Gastrocnemius medialis (tissue), 4 donors: ENCODE measurements at regions not wholly inside any gene's neighbourhood (a gene's known extent, or its start where the extent isn't known, plus 50 kb on each side); places are given as distances from the start of the nearest gene placed in this dataset.

ENCODE experiments used
- ATAC-seq, 2 donors: fragments of 150-250 bp; one replicate each; pipeline ENCODE4 v1.9.1; 2016
- DNase-seq, 2 donors: peaks; one replicate each; pipeline ENCODE4 v3.0.0-alpha.2; 2019
- H3K27ac ChIP-seq, 4 donors: fragments of 200-600 bp; sonication (generic); 1 replicate in 1 of 4; 2 replicates in 3 of 4; pipeline ENCODE4 v1.5.1; 2016 to 2018; ENCODE audit warnings: mild to moderate bottlenecking in 2 of 4, moderate library complexity in 1 of 4
- H3K27me3 ChIP-seq, 3 donors: fragments of 200-600 bp; sonication (generic) in 2 of 3; 1 replicate in 1 of 3; 2 replicates in 2 of 3; pipeline versions ENCODE4 v1.5.1 to v1.6.0; 2016 to 2019; ENCODE audit warnings: mild to moderate bottlenecking in 1 of 3, moderate library complexity in 1 of 3
- H3K36me3 ChIP-seq, 2 donors: fragments of 200-600 bp; sonication (generic) in 1 of 2; one replicate each; pipeline ENCODE4 v1.5.1; 2017 to 2018
- H3K4me1 ChIP-seq, 2 donors: fragments of 200-600 bp; sonication (generic) in 1 of 2; one replicate each; pipeline ENCODE4 v1.5.1; 2016 to 2017; ENCODE audit warnings: mild to moderate bottlenecking in 2 of 2
- H3K4me3 ChIP-seq, 4 donors: fragments of 200-600 bp; sonication (generic) in 3 of 4; 1 replicate in 1 of 4; 2 replicates in 3 of 4; pipeline ENCODE4 v1.5.1; 2016 to 2019; ENCODE audit warnings: mild to moderate bottlenecking in 2 of 4
- H3K9me3 ChIP-seq, 3 donors: fragments of 200-600 bp; sonication (generic) in 2 of 3; 1 replicate in 1 of 3; 2 replicates in 2 of 3; pipeline ENCODE4 v1.5.1; 2016 to 2019
- CTCF ChIP-seq, 5 experiments: fragments of 450-650 bp in 3 of 5; fragments of 200-600 bp in 2 of 5; sonication (generic) in 2 of 5; IDR thresholded peaks in 4 of 5; conservative IDR thresholded peaks in 1 of 5; 1 replicate in 4 of 5; 2 replicates in 1 of 5; pipeline ENCODE4 v1.5.1; 2016 to 2019; ENCODE audit warnings: antibody characterized with exemption in 5 of 5, mild to moderate bottlenecking in 3 of 5, moderate library complexity in 3 of 5
- POLR2A ChIP-seq, 2 donors: fragments of 450-650 bp; IDR thresholded peaks; one replicate each; pipeline ENCODE4 v1.6.1; 2017; ENCODE audit warnings: antibody characterized with exemption in 2 of 2, mild to moderate bottlenecking in 2 of 2, moderate library complexity in 2 of 2
- in situ Hi-C, 4 donors: fragments of 200-750 bp; cut with MboI; loops; one replicate each; pipeline versions ENCODE4 v1.15.0 to v1.8.0; 2017; ENCODE audit warnings: low sequenced_read_pairs in 4 of 4
- intact Hi-C: fragments of 100-400 bp; cut with DNase I; formaldehyde crosslinking; loops from one replicate; pipeline ENCODE4 v1.15.1; 2023; ENCODE audit warnings: low total_unique reads

DNA sequence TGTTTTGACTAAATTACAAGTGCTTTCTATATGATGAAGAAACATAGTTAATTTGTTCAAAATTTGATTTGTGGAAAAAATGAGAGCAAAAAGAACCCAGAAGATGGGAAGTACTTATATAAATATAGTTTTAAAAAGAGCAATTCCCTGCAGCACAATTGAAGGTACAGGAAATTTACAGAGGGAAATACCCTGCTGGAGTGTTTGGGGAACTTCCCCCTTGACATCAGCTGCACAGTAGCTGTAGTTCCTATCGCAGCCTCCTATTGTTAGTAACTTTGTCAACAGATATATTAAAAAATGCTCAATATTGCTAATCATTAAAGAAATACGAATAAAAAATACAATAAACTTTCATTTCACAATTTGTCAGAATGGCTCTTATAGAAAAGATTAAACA is 1118.8 kb upstream of the ZEB2 start:
- Histone ChIP-seq H3K9me3 (no peaks in the 10 kb centered on the region), H3K27me3 (no peaks in the 10 kb centered on the region), H3K4me3 (no peak overlapping the region), H3K36me3 (no peaks in the 10 kb centered on the region), H3K4me1 (no peaks in the 10 kb centered on the region), H3K27ac (no peak overlapping the region)
- TF ChIP-seq POLR2A (IDR thresholded peaks at IDR 0.05) (no peak), CTCF (IDR thresholded peaks at IDR 0.05 in 4 of 5, conservative IDR thresholded peaks at IDR 0.05 in 1 of 5) (no peak)
- ATAC-seq = no peak
- in situ Hi-C loops (no loop called here), intact Hi-C loops (no loop called here)
- DNase-seq = no peak

DNA sequence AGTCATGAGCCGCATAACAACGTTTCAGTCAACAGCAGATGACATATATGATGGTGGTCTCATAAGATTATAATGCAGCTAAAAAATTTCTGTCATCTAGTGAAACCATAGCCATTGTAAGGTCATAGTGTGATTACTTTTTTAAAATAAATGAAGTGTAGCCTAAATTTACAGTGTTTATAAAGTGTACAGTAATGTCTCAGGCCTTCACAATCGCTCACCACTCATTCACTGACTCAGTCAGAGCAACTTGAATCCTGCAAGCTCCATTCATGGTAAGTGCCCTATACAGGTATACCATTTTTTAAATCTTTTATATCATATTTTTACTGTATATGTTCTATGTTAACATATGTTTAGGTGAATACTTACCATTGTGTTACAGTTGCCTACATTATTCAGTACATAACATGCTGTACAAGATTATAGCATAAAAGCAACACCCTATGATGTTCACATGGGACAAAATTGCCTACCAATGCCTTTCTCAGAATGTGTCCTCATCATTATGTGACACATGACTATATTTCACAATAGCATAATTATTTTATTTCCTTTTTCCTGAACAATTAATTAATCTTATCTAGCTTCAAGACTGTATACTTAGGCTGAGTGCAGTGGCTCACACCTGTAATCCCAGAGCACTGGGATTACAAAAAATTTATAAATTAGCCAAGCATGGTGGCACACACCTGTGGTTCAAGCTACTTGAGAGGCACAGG is 1115.9 kb upstream of the ZEB2 start:
- Histone ChIP-seq H3K27ac (no peak overlapping the region), H3K4me1 (no peaks in the 10 kb centered on the region), H3K36me3 (no peaks in the 10 kb centered on the region), H3K4me3 (no peak overlapping the region), H3K9me3 (no peaks in the 10 kb centered on the region), H3K27me3 (no peaks in the 10 kb centered on the region)
- no peak for TF ChIP-seq CTCF (IDR thresholded peaks at IDR 0.05 in 4 of 5, conservative IDR thresholded peaks at IDR 0.05 in 1 of 5)
- no peak for TF ChIP-seq POLR2A (IDR thresholded peaks at IDR 0.05)
- intact Hi-C loops = no loop called here
- no peak for DNase-seq
- no peak for ATAC-seq
- in situ Hi-C loops = no loop called here

DNA sequence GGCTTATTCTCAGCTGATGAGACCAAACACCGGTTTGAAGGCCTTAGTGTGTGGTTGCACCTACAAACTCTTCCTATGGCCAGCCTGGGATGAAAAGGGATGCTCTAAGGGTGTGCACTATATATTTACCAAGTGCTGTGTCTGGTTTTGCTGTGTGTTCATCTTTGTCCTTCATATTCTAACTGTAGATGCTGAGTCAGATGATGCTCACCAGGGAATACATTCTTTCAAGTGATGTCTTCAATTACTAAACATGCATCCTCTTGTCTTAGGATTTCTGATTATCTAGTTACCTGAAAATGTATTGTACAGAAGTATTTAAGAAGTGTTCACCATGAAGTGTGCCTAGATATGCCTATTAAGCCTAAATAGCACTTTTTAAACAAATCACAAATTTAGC is 1111.6 kb upstream of the ZEB2 start:
- DNase-seq (no peak), ATAC-seq (no peak)
- no peak overlapping the region for H3K27ac ChIP-seq
- no peaks in the 10 kb centered on the region for H3K36me3 ChIP-seq
- no peaks in the 10 kb centered on the region for H3K4me1 ChIP-seq
- intact Hi-C loops = no loop called here
- H3K4me3 ChIP-seq = no peak overlapping the region
- in situ Hi-C loops = no loop called here
- no peaks in the 10 kb centered on the region for H3K9me3 ChIP-seq
- TF ChIP-seq CTCF (IDR thresholded peaks at IDR 0.05 in 4 of 5, conservative IDR thresholded peaks at IDR 0.05 in 1 of 5) (no peak), POLR2A (IDR thresholded peaks at IDR 0.05) (no peak)
- no peaks in the 10 kb centered on the region for H3K27me3 ChIP-seq

DNA sequence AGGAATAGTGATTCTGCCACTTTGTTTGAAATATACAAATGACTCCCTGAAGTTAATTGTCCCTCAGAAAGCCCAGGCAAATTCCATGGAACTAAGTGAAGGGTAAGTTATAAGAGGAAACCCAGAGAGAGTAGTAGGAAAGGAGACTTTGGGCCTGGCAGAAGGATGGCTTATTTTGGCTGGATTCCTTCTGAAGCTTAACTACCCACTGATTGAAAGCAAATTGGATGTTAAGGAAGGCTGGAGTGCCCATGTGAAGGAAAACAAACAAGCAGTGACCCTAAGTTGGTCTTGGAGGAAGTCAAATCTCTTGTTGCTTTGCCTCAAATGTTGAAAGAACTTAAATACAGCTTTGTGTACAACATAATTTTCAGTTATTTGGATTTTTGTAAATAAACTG is 1106.4 kb upstream of the ZEB2 start:
- H3K27ac ChIP-seq = no peak overlapping the region
- DNase-seq (no peak), ATAC-seq (no peak)
- H3K4me3 ChIP-seq = no peak overlapping the region
- no peaks in the 10 kb centered on the region for H3K9me3 ChIP-seq
- intact Hi-C loops = no loop called here
- TF ChIP-seq CTCF (IDR thresholded peaks at IDR 0.05 in 4 of 5, conservative IDR thresholded peaks at IDR 0.05 in 1 of 5) (no peak), POLR2A (IDR thresholded peaks at IDR 0.05) (no peak)
- H3K4me1 ChIP-seq = no peaks in the 10 kb centered on the region
- H3K27me3 ChIP-seq = no peaks in the 10 kb centered on the region
- in situ Hi-C loops = no loop called here
- no peaks in the 10 kb centered on the region for H3K36me3 ChIP-seq

DNA sequence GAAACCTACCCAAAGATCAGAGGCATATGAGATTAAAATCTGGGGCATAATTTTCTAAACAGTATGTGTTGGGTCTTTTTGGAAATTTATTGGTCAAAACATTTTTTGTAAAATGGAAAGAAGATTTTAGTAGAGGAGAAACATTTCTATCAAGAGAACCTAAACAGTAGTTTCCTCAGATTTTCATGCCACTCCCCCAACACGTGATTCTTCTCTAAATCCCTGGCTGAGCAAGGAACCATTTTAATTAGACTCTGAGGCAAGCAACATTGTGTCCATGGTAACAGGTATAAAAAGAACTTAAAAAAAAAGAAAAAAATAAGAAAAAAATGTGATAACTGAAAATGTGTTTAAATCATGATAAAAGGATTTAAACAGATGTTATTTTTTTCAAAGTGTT is 1105.2 kb upstream of the ZEB2 start:
- DNase-seq = no peak
- no peak for TF ChIP-seq CTCF (IDR thresholded peaks at IDR 0.05 in 4 of 5, conservative IDR thresholded peaks at IDR 0.05 in 1 of 5)
- no peak for TF ChIP-seq POLR2A (IDR thresholded peaks at IDR 0.05)
- intact Hi-C loops (no loop called here), in situ Hi-C loops (no loop called here)
- H3K4me3 ChIP-seq = no peak overlapping the region
- no peaks in the 10 kb centered on the region for H3K36me3 ChIP-seq
- no peaks in the 10 kb centered on the region for H3K9me3 ChIP-seq
- no peaks in the 10 kb centered on the region for H3K27me3 ChIP-seq
- ATAC-seq = no peak
- H3K27ac ChIP-seq = no peak overlapping the region
- H3K4me1 ChIP-seq = no peaks in the 10 kb centered on the region
